H9 (cell line): ENCODE measurements at regions not wholly inside any gene's neighbourhood (a gene's known extent, or its start where the extent isn't known, plus 50 kb on each side); places are given as distances from the start of the nearest gene placed in this dataset.

ENCODE experiments used
- DNase-seq: peaks from one replicate; pipeline ENCODE4 v3.0.0-alpha.2; 2017
- H2AFZ ChIP-seq: one replicate; pipeline ENCODE4 v1.6.1; 2013; ENCODE audit warnings: mild to moderate bottlenecking, low read length, control low read depth, moderate library complexity
- H2AK5ac ChIP-seq: 2 replicates; pipeline ENCODE4 v1.6.1; 2013; ENCODE audit warnings: low read length, control low read depth, mixed read lengths; ENCODE audit not compliant: insufficient read length
- H2BK120ac ChIP-seq: one replicate; pipeline ENCODE4 v1.6.1; 2013; ENCODE audit warnings: low read depth, mild to moderate bottlenecking, low read length, control low read depth, inconsistent platforms; ENCODE audit not compliant: poor library complexity, severe bottlenecking
- H2BK12ac ChIP-seq: 2 replicates; pipeline ENCODE4 v1.6.1; 2013; ENCODE audit warnings: low read length, control low read depth, mixed read lengths, low read depth; ENCODE audit not compliant: insufficient read length
- H2BK15ac ChIP-seq: 2 replicates; pipeline ENCODE4 v1.6.1; 2013; ENCODE audit warnings: low read depth, low read length, control low read depth
- H2BK20ac ChIP-seq: one replicate; pipeline ENCODE4 v1.6.1; 2013; ENCODE audit warnings: low read depth, mild to moderate bottlenecking, low read length, control low read depth, inconsistent platforms; ENCODE audit not compliant: poor library complexity, severe bottlenecking
- H2BK5ac ChIP-seq: 2 replicates; pipeline ENCODE4 v1.6.1; 2013; ENCODE audit warnings: low read length, control low read depth, mixed read lengths; ENCODE audit not compliant: insufficient read length
- H3K14ac ChIP-seq: 2 replicates; pipeline ENCODE4 v1.6.1; 2013; ENCODE audit warnings: low read length, control low read depth; ENCODE audit not compliant: insufficient read depth
- H3K18ac ChIP-seq: 2 replicates; pipeline ENCODE4 v1.6.1; 2013; ENCODE audit warnings: low read depth, mild to moderate bottlenecking, mixed read lengths, low read length, control low read depth; ENCODE audit not compliant: insufficient read length
- H3K23ac ChIP-seq: 2 replicates; pipeline ENCODE4 v1.6.1; 2013; ENCODE audit warnings: low read length, control low read depth, mixed read lengths, low read depth; ENCODE audit not compliant: insufficient read length
- H3K23me2 ChIP-seq: 2 replicates; pipeline ENCODE4 v1.6.1; 2013; ENCODE audit warnings: low read depth, mild to moderate bottlenecking, mixed read lengths, low read length, control low read depth; ENCODE audit not compliant: insufficient read length, poor library complexity, severe bottlenecking
- H3K27ac ChIP-seq: 2 replicates; pipeline ENCODE4 v1.5.1; 2013; ENCODE audit warnings: low read length, control low read depth, mixed read lengths, low read depth; ENCODE audit not compliant: insufficient read length
- H3K27me3 ChIP-seq: 2 replicates; pipeline ENCODE4 v1.6.1; 2013; ENCODE audit warnings: low read length, control low read depth, inconsistent platforms; ENCODE audit not compliant: insufficient read depth
- H3K4ac ChIP-seq: 2 replicates; pipeline ENCODE4 v1.6.1; 2013; ENCODE audit warnings: low read depth, mild to moderate bottlenecking, control low read depth, inconsistent platforms, low read length, moderate library complexity
- H3K4me1 ChIP-seq: 2 replicates; pipeline ENCODE4 v1.6.1; 2013; ENCODE audit warnings: low read length, control low read depth, inconsistent platforms; ENCODE audit not compliant: insufficient read depth
- H3K4me2 ChIP-seq: 2 replicates; pipeline ENCODE4 v1.6.1; 2013; ENCODE audit warnings: low read length, control low read depth, mixed read lengths; ENCODE audit not compliant: insufficient read length, insufficient read depth
- H3K56ac ChIP-seq: 2 replicates; pipeline ENCODE4 v1.6.1; 2013; ENCODE audit warnings: low read depth, mild to moderate bottlenecking, mixed read lengths, low read length, control low read depth; ENCODE audit not compliant: insufficient read length
- H3K79me1 ChIP-seq: 2 replicates; pipeline ENCODE4 v1.6.1; 2013; ENCODE audit warnings: low read depth, mild to moderate bottlenecking, moderate library complexity, low read length, control low read depth, inconsistent platforms; ENCODE audit not compliant: insufficient read depth, poor library complexity, severe bottlenecking
- H3K79me2 ChIP-seq: 2 replicates; pipeline ENCODE4 v1.6.1; 2013; ENCODE audit warnings: low read length, control low read depth, inconsistent platforms; ENCODE audit not compliant: insufficient read depth
- H3K9ac ChIP-seq: 2 replicates; pipeline ENCODE4 v1.6.1; 2013; ENCODE audit warnings: low read length, control low read depth, mixed read lengths; ENCODE audit not compliant: insufficient read length; ENCODE audit errors: extremely low read depth
- H3K9me3 ChIP-seq: one replicate; pipeline ENCODE4 v1.6.1; 2013; ENCODE audit warnings: low read depth, low read length, inconsistent platforms; ENCODE audit not compliant: control insufficient read depth
- H3T11ph ChIP-seq: one replicate; pipeline ENCODE4 v1.6.1; 2013; ENCODE audit warnings: mild to moderate bottlenecking, low read length, control low read depth, inconsistent platforms
- H4K20me1 ChIP-seq: one replicate; pipeline ENCODE4 v1.6.1; 2013; ENCODE audit not compliant: control insufficient read depth, insufficient read length, insufficient read depth
- H4K5ac ChIP-seq: 2 replicates; pipeline ENCODE4 v1.6.1; 2013; ENCODE audit warnings: low read depth, mild to moderate bottlenecking, mixed read lengths, low read length, control low read depth; ENCODE audit not compliant: insufficient read length
- H4K8ac ChIP-seq: replicated peaks from 2 replicates; pipeline ENCODE4 v1.6.1; 2013; ENCODE audit warnings: low read length, control low read depth, mixed read lengths, low read depth; ENCODE audit not compliant: insufficient read length
- H4K91ac ChIP-seq: 2 replicates; pipeline ENCODE4 v1.6.1; 2013; ENCODE audit warnings: low read depth, mild to moderate bottlenecking, moderate library complexity, mixed read lengths, low read length, control low read depth; ENCODE audit not compliant: insufficient read length
- H3K27ac Mint-ChIP-seq, 3 experiments: 2 replicates in 2 of 3; 3 replicates in 1 of 3; pipeline ENCODE4 v1.8.0; 2020 to 2021; ENCODE audit warnings: mixed read lengths in 3 of 3, mild to moderate bottlenecking in 1 of 3, moderate library complexity in 1 of 3
- H3K27me3 Mint-ChIP-seq: 2 replicates; pipeline ENCODE4 v1.8.0; 2021; ENCODE audit warnings: low read depth, mild to moderate bottlenecking, moderate library complexity, mixed read lengths
- H3K36me3 Mint-ChIP-seq, 3 experiments: 2 replicates in 2 of 3; 3 replicates in 1 of 3; pipeline ENCODE4 v1.8.0; 2020 to 2021; ENCODE audit warnings: low read depth in 3 of 3, mixed read lengths in 3 of 3; ENCODE audit not compliant: insufficient read depth in 1 of 3
- H3K4me1 Mint-ChIP-seq, 2 experiments: 2 replicates each; pipeline ENCODE4 v1.8.0; 2020; ENCODE audit warnings: mixed read lengths in 2 of 2
- H3K4me3 Mint-ChIP-seq, 2 experiments: 2 replicates in 1 of 2; 3 replicates in 1 of 2; pipeline ENCODE4 v1.8.0; 2020 to 2021; ENCODE audit warnings: mild to moderate bottlenecking in 2 of 2, mixed read lengths in 2 of 2, moderate library complexity in 1 of 2
- H3K9me3 Mint-ChIP-seq, 2 experiments: 2 replicates in 1 of 2; 3 replicates in 1 of 2; pipeline ENCODE4 v1.8.0; 2020; ENCODE audit warnings: mild to moderate bottlenecking in 2 of 2, mixed read lengths in 2 of 2, moderate library complexity in 1 of 2
- CTCF ChIP-seq: fragments of 200-600 bp; sonication (generic); conservative IDR thresholded peaks from 3 replicates; pipeline ENCODE4 v1.8.0; 2021; ENCODE audit warnings: antibody characterized with exemption, mild to moderate bottlenecking

GRCh38 chr2:19299522-19299921 is 58.9 kb downstream of the OSR1 start:
- Histone ChIP-seq H3K4me1 (no peaks in the 10 kb centered on the region), H3K4me2 (no peak overlapping the region), H3K4ac (no peak overlapping the region), H3K9me3 (no peaks in the 10 kb centered on the region), H4K5ac (no peak overlapping the region), H3K9ac (no peak overlapping the region), H4K8ac (no peak overlapping the region), H3K23ac (no peak overlapping the region), H3K79me1 (no peaks in the 10 kb centered on the region), H2BK15ac (no peak overlapping the region), H2BK12ac (no peak overlapping the region), H3K56ac (no peak overlapping the region), H3K27ac (no peak overlapping the region), H3K18ac (no peak overlapping the region), H4K20me1 (no peaks in the 10 kb centered on the region), H2BK120ac (no peak overlapping the region), H3K14ac (no peak overlapping the region), H2AK5ac (no peak overlapping the region), H3K79me2 (no peaks in the 10 kb centered on the region), H2BK5ac (no peak overlapping the region), H4K91ac (no peak overlapping the region), H2AFZ (no peak overlapping the region), H2BK20ac (no peak overlapping the region), H3K27me3 (no peaks in the 10 kb centered on the region), H3T11ph (no peak overlapping the region), H3K23me2 (no peaks in the 10 kb centered on the region)
- Mint-ChIP-seq H3K27me3 (no peaks in the 10 kb centered on the region; the same call in 1 of the 2 replicates), H3K27ac (no peak overlapping the region), H3K4me3 (no peak overlapping the region), H3K9me3 (no peaks in the 10 kb centered on the region), H3K36me3 (no peaks in the 10 kb centered on the region), H3K4me1 (0 out of 4 replicates have a peak, but pooled peaks cover 0 to 3% of the 10 kb centered on the region in 2 experiments)
- DNase-seq = no peak
- TF ChIP-seq CTCF = no peak
